ENCODE measurements at regions not wholly inside any gene's neighbourhood (a gene's known extent, or its start where the extent isn't known, plus 50 kb on each side); places are given as distances from the start of the nearest gene placed in this dataset.

- intact Hi-C loops (cut with DNase I), result no loop called here
- no peak for TF ChIP-seq CTCF (IDR thresholded peaks at IDR 0.05)
- Histone ChIP-seq H3K4me1 (no peaks in the 10 kb centered on the region), H3K9me3 (no peaks in the 10 kb centered on the region), H3K27ac (no peak overlapping the region), H3K4me3 (no peak overlapping the region), H3K36me3 (no peaks in the 10 kb centered on the region), H3K27me3 (ENCODE audit: low read depth) (no peaks in the 10 kb centered on the region)
- ATAC-seq (no peak), DNase-seq (no peak)
Measured at GRCh38 chr2:66171530-66171929, 263.4 kb upstream of the MEIS1 start.

GRCh38 chr2:66170744-66171330 is 264.1 kb upstream of the MEIS1 start:
- no peak for DNase-seq
- Histone ChIP-seq H3K4me3 (no peak overlapping the region), H3K9me3 (no peaks in the 10 kb centered on the region), H3K27me3 (ENCODE audit: low read depth) (no peaks in the 10 kb centered on the region), H3K4me1 (no peaks in the 10 kb centered on the region), H3K36me3 (no peaks in the 10 kb centered on the region), H3K27ac (no peak overlapping the region)
- no peak for TF ChIP-seq CTCF (IDR thresholded peaks at IDR 0.05)
- intact Hi-C loops (cut with DNase I), result no loop called here
- ATAC-seq, result no peak

DNA sequence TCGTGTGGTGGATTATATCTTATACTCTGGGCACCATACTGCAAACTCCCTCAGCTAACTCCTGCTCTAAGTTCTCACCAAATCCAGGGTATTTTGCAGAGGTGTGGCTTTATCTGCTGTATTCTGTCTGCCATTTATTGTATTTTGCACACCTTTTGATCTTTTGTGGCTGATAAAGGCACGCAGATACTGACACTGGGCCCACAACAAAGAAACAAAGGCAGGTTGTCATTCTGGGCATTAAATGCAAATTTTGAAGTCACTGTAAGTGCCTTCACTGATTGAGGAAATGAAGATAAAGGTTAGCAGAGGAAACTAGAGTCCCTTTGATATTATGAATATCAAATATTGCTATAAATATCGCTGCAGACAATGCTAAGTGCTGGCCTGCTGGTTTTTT is 265.8 kb upstream of the MEIS1 start:
- H3K27ac ChIP-seq, result no peak overlapping the region
- no peak for TF ChIP-seq CTCF (IDR thresholded peaks at IDR 0.05)
- ATAC-seq, result no peak
- no peaks in the 10 kb centered on the region for H3K4me1 ChIP-seq
- H3K36me3 ChIP-seq, result no peaks in the 10 kb centered on the region
- H3K4me3 ChIP-seq, result no peak overlapping the region
- no peaks in the 10 kb centered on the region for H3K27me3 ChIP-seq (ENCODE audit: low read depth)
- DNase-seq, result no peak
- no peaks in the 10 kb centered on the region for H3K9me3 ChIP-seq
- intact Hi-C loops (cut with DNase I), result no loop called here

DNA sequence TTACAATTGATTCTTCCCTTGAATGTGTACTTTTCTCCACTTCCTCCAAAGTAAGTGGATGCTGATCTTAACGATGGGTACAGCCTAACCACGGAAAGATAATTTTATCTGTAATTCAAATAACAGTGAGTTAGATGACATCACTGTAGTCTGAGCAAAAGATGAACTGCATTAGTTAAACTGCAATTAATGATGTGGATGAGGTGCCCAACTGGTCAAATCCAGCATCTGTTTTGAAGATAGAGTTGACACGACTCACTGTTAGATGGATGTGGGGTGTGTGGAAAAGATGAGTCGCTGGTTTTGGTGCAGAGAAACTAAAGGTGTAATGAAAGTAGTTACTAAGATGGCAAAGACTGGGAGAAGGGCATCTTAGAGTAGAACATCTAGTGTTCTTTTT is 270.5 kb upstream of the MEIS1 start:
- no peaks in the 10 kb centered on the region for H3K27me3 ChIP-seq (ENCODE audit: low read depth)
- DNase-seq (no peak), ATAC-seq (no peak)
- H3K9me3 ChIP-seq, result no peaks in the 10 kb centered on the region
- no peak overlapping the region for H3K27ac ChIP-seq
- H3K36me3 ChIP-seq, result no peaks in the 10 kb centered on the region
- TF ChIP-seq CTCF (IDR thresholded peaks at IDR 0.05), result no peak
- no peak overlapping the region for H3K4me3 ChIP-seq
- intact Hi-C loops (cut with DNase I), result no loop called here
- no peaks in the 10 kb centered on the region for H3K4me1 ChIP-seq

GRCh38 chr2:66156171-66156570 is 278.8 kb upstream of the MEIS1 start:
- H3K27ac ChIP-seq, result no peak overlapping the region
- no peak for TF ChIP-seq CTCF (IDR thresholded peaks at IDR 0.05)
- no peaks in the 10 kb centered on the region for H3K36me3 ChIP-seq
- H3K4me3 ChIP-seq, result no peak overlapping the region
- ATAC-seq (no peak), DNase-seq (no peak)
- peaks cover 7% of the 10 kb centered on the region for H3K9me3 ChIP-seq
- intact Hi-C loops (cut with DNase I), result no loop called here
- H3K4me1 ChIP-seq, result no peaks in the 10 kb centered on the region
- no peaks in the 10 kb centered on the region for H3K27me3 ChIP-seq (ENCODE audit: low read depth)

DNA sequence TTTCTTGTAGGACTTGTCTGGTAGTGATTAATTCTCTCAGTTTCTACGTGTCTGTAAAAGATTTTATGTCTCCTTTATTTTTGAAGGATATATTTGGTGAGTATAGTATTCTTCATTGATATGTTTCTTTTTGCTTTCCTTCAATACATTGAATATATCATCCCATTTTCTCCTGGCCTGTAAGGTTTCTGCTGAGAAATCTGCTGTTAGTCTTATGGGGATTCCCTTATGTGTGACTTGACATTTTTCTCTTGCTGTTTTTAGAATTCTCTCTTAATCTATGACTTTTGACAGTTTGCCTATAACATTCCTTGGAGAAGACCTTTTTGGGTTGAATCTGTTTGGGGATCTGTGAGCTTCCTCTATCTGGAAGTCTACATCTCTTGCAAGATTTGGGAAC is 281.0 kb upstream of the MEIS1 start:
- intact Hi-C loops (cut with DNase I), result no loop called here

More for the DNA sequence above, 281.0 kb upstream of the MEIS1 start:
- DNase-seq, result no peak
- no peaks in the 10 kb centered on the region for H3K27me3 ChIP-seq (ENCODE audit: low read depth)
- no peaks in the 10 kb centered on the region for H3K4me1 ChIP-seq
- no peak for ATAC-seq
- no peak overlapping the region for H3K27ac ChIP-seq
- no peak overlapping the region for H3K4me3 ChIP-seq
- H3K36me3 ChIP-seq, result no peaks in the 10 kb centered on the region
- H3K9me3 ChIP-seq, result peaks cover 7% of the 10 kb centered on the region
- TF ChIP-seq CTCF (IDR thresholded peaks at IDR 0.05), result no peak

Measured in lower lobe of right lung (tissue), 2 donors.